ENCODE measurements at regions not wholly inside any gene's neighbourhood (a gene's known extent, or its start where the extent isn't known, plus 50 kb on each side); places are given as distances from the start of the nearest gene placed in this dataset.

GRCh38 chr14:40629144-40629543 is 977.5 kb upstream of the LRFN5 start:
- no peak for TF ChIP-seq CTCF (IDR thresholded peaks at IDR 0.05)
- TF ChIP-seq ELK1 (IDR thresholded peaks at IDR 0.05; ENCODE audit: low read depth, low read length): no peak
- no peak for TF ChIP-seq RCOR1 (IDR thresholded peaks at IDR 0.05; ENCODE audit: low read depth, low read length)
- no peak for TF ChIP-seq EHF (CRISPR knock-in tag; IDR thresholded peaks at IDR 0.05)
- TF ChIP-seq FOSB (CRISPR knock-in tag; IDR thresholded peaks at IDR 0.05): no peak
- TF ChIP-seq SREBF2 (IDR thresholded peaks at IDR 0.05): no peak
- no peak for TF ChIP-seq EHMT2 (IDR thresholded peaks at IDR 0.05; ENCODE audit: low read depth)
- no peak for TF ChIP-seq RARB (CRISPR knock-in tag; IDR thresholded peaks at IDR 0.05)
- no peak for TF ChIP-seq PHF8 (IDR thresholded peaks at IDR 0.05; ENCODE audit: borderline replicate concordance, low read depth)
- TF ChIP-seq MAFK (IDR thresholded peaks at IDR 0.05; ENCODE audit: partially characterized antibody): no peak
- TF ChIP-seq ATOH8 (CRISPR knock-in tag; IDR thresholded peaks at IDR 0.05; ENCODE audit: low read depth): no peak
- no peak for TF ChIP-seq REST (IDR thresholded peaks at IDR 0.05)
- no peak for TF ChIP-seq ZNF302 (CRISPR knock-in tag; IDR thresholded peaks at IDR 0.05)
- POLR2A ChIA-PET: no interaction called here
- H3K27ac ChIP-seq: no peak overlapping the region
- H3K9me3 ChIP-seq: no peaks in the 10 kb centered on the region
- H3K4me3 ChIP-seq: no peak overlapping the region
- CTCF ChIA-PET: interaction anchor here (0.8 kb wide), 1 partner anchor 35 kb away, joined by 4 read pairs; no protein-coding TSS in a partner anchor
- no peak for FAIRE-seq
- DNase-seq (ENCODE audit: low read depth in 1 of 2, low spot score in 1 of 2): no peak
- H3K4me1 ChIP-seq: no peaks in the 10 kb centered on the region
- 13% methylated on average over 3 of the region's 3 CpGs for WGBS (ENCODE audit: missing lambda C conversion rate)
- ATAC-seq: no peak
- H3K4me2 ChIP-seq: no peak overlapping the region

GRCh38 chr14:40623643-40624042 is 983.0 kb upstream of the LRFN5 start:
- FAIRE-seq: no peak
- ATAC-seq: no peak
- WGBS (ENCODE audit: missing lambda C conversion rate): 0% methylated on average over 2 of the region's 2 CpGs
- no peak overlapping the region for H3K4me3 ChIP-seq
- no peaks in the 10 kb centered on the region for H3K4me1 ChIP-seq
- no peak overlapping the region for H3K4me2 ChIP-seq
- CTCF ChIA-PET: no interaction called here
- no peak overlapping the region for H3K27ac ChIP-seq
- POLR2A ChIA-PET: no interaction called here
- no peak for DNase-seq (ENCODE audit: low read depth in 1 of 2, low spot score in 1 of 2)
- H3K9me3 ChIP-seq: no peaks in the 10 kb centered on the region
- no peak for TF ChIP-seq CEBPB (IDR thresholded peaks at IDR 0.05)
- TF ChIP-seq HEYL (CRISPR knock-in tag; IDR thresholded peaks at IDR 0.05): no peak
- no peak for TF ChIP-seq POLR2AphosphoS2 (conservative IDR thresholded peaks at IDR 0.05; ENCODE audit: low read length)
- no peak for TF ChIP-seq ZNF302 (CRISPR knock-in tag; IDR thresholded peaks at IDR 0.05)
- no peak for TF ChIP-seq CHD4 (IDR thresholded peaks at IDR 0.05; ENCODE audit: borderline replicate concordance)
- no peak for TF ChIP-seq EP300 (IDR thresholded peaks at IDR 0.05)
- no peak for TF ChIP-seq JUN (IDR thresholded peaks at IDR 0.05)
- TF ChIP-seq KDM1A (IDR thresholded peaks at IDR 0.05; ENCODE audit: low read depth): no peak
- TF ChIP-seq GATA3 (IDR thresholded peaks at IDR 0.05; ENCODE audit: borderline replicate concordance): no peak
- TF ChIP-seq KDM5A (IDR thresholded peaks at IDR 0.05): no peak

Measured in A549 (cell line).